ENCODE measurements at regions not wholly inside any gene's neighbourhood (a gene's known extent, or its start where the extent isn't known, plus 50 kb on each side); places are given as distances from the start of the nearest gene placed in this dataset.

DNA sequence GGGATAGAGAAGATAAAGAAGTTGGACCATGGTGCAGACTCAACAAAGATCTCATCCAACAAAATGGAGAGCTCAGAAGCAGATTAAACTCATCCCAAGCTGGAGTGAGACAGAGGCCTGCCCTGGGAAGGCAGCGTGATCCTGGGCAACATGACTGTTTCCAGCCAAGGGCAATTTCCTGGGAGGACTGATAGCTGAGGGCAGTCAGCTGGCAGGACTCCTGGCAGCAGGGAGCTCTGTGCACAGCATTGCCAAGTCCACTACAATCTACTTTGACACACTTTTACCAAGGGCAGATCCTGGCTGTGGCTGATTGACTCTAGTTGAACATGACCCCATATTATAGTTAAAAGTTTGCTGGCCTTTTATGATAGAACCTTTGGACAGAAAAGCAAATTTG is 357.3 kb upstream of the RASGEF1B start:
- DNase-seq (ENCODE audit: low read depth in 3 of 3, low spot score in 1 of 3), result no peak

DNA sequence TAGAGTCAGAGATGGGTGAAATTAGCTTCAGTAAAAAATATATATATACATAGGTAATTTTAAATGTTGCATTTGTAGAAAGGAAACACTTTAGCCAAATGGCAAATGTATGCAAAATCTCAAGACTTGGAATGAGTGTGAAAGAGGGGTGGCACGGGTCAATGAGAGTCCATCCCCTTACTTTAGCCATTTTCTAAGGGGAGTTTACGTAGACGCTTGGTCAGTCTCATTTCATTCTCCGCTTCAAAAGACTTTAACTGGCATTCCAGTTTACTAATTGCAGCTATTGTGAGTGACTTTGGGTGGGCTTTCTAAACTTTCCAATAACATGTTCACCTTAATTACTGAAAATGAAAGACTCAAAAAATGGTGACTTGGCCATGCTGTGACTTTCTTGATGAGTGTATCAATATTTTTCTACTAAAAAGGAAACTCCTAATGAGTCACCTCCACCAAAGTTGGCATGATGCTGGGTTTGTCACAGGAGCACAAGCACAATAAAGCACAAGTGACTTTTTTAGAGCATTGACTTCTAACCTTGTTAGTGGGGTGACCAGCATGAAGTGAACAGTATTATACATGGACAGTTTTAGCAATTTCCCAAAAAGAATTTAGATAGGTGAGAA is 356.0 kb upstream of the RASGEF1B start:
- DNase-seq (ENCODE audit: low read depth in 3 of 3, low spot score in 1 of 3), result no peak

DNA sequence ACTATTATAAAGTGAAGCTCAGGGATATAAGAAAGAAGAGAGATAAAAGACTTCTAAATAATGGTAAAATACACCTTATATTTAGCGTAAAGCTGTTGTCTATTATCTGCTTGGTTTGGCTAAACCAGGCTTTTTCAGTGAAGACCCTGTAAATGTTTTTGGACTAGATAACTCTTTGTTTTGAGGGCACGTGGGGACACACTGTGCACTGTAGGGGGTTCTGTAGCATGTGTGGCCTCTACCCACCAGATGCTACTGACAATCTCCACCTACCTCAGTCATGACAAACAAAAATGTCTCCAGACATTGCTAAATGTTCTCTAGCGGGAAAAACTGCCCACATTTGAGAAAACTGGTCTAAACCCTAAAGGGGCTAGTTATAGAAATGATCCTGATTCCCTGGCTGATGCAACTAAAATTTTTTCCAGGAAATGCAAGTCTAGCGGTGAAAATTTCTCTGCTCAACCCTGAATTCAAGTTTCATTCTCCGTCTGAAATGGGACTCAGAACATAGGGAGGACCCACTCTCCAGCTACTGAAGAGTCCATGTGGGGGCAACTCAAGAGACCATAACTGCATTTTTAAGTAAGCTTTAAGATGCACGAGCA is 355.2 kb upstream of the RASGEF1B start:
- DNase-seq (ENCODE audit: low read depth in 3 of 3, low spot score in 1 of 3), result no peak

DNA sequence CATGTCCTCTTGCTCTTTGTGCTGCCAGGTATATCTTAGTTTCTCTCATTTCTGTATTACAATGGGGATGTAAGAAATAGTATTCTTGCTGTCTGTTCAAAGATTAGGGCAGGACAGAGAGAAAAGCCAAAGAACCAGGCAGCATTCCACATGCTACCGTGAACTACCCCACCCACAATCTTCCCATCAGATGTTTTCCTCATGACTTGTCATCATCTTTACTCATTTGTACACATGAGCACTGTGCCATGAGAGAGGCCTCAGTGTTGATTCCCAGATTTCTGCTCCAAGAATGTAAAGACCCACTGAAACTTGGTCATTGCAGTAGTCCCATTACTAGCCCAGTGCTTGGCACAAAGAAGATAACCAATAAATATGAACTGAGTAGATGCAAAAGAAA is 354.6 kb upstream of the RASGEF1B start:
- no peak for DNase-seq (ENCODE audit: low read depth in 3 of 3, low spot score in 1 of 3)

DNA sequence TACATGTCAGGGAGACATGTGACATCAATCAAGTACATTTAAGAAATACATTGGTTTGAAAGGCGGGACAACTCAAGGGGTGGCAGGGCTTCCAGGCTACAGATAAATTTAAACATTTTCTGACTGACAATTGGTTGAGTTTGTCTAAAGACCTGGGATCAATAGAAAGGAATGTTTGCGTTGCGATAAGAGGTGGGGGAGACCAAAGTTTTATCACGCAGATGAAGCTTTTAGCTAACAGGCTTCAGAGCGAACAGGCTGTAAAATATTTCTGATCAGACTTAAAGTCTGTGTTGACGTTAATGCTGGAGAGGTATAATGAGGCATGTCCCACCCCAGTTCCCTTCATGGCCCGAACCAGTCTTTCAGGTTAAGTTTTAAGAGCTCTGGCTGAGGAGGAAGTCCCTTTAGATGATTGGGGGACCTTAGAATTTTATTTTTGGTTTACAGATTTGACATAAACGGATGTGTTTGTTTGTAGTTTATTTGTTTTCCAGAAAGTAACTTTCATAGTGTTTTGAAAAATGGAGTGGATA is 346.7 kb upstream of the RASGEF1B start:
- DNase-seq (ENCODE audit: low read depth in 3 of 3, low spot score in 1 of 3), result no peak

DNA sequence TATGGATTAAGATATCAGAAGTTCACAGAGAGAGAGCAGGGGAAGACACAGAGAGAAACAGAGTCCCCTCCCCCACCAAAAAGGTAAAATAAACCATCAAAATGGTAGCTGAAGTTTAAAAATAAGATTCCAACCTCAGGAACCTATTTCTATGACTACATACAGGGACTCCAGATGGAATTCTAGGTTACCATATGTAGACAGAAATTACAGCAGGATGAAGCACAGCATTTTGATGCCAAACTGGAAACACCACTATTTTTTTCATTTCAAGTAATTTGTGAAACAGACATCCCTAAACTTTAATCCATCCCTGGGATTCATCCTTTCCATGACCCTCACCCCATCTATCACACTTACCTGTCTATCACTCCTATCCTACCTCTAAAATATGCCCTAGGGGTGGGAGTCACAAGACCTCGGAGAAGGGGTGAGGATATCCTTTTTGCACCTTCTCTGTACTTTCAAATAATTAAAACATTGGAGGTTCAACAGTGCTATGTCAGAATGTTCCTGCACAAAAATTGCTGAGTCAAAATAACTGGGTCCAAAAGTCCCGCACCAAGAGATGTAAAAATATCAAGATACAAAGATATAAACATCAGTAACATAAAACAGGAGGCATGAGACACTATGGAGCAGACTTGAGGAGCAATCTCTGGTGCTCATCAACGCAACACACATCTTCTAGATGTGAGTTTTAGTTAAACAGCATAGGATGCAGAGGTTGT is 344.5 kb upstream of the RASGEF1B start:
- no peak for DNase-seq (ENCODE audit: low read depth in 3 of 3, low spot score in 1 of 3)

DNA sequence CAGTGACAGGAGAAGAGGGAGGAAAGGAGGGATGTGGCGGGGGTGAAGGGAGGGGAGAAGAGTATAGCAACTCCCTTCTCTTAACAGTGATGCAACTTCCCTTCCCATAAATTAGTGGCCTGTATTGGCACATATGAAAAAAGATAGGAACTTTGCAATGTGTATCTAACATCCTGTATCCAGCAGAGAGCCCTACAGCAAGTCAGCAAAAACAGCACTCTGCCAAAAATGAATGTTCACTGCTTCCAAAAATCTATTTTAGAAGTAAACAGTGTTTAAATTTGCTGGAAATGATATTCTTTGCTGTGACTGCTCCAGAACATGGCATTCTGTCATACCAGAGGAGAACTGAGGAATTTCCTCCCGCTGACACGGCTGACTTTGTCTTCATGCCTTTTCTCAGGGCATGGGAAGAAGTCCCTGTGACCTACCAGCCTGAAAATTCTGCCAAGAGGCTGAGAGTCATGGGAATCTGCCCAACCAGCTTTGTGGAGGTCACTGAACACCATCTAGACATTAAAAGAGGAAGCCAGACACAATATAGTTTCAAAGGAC is 343.4 kb upstream of the RASGEF1B start:
- DNase-seq (ENCODE audit: low read depth in 3 of 3, low spot score in 1 of 3), result no peak

DNA sequence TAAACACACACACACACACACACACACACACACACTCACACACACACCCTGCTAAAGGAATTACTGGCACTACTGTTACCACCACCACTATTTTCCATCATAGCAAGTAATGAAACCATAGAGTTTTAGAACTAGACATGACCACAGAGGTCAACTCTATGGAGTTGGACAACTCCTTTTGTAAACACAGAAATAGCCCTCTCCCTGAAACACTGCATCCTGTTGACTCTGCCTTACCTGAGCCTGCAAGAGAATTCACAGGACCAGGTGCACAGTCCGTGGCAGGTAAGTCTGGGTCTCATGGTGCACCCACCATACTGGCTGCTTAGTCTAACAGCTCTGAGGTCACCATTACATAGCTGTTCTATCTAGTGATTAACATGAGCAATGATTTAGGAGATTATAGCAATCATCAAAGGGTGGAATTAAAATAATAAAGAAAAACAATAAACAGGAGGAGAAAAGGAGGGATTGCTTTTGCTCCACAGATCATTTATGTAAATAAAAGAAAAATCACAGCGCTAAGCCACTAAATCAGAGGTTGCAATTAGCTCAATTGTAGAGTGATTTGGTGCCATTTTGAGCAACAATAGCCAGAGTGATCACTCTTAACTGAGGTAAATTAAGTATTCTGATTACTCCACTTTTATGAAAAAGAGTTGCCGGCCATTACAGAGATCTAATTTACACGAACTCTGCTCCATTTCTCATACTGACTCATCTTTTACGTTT is 340.0 kb upstream of the RASGEF1B start:
- DNase-seq (ENCODE audit: low read depth in 3 of 3, low spot score in 1 of 3), result no peak

DNA sequence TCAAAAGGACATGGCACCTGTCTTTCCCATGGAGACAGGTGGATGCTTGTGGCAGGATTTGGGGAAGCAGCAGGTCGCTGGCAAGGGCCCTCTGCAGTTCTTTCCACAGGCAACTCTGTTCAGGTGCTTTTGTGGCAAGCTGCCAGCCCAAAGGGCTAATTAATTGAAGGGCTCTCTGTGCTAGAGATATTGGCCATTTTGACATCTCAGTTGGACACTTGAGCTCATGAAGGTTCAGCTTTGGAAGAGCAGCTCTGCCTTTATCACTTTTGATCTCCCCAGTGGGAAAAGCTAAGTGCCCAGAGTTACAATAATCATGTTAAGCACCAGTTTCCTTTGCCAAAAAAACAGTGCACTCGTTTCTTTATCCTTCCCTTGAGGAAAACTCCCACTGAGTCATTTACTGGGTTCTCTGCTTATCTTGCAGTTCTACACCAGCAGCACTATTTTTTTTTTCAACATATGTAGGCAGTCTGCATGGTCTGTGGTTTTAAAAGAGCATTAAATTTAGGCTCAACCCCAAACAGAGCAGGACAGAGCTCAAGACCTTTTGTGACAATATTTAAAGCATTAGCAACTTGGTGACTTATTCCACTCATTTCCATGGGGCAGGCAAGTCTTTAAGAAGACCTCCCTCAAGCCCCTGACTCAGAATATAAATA is 336.4 kb upstream of the RASGEF1B start:
- DNase-seq (ENCODE audit: low read depth in 3 of 3, low spot score in 1 of 3), result no peak

DNA sequence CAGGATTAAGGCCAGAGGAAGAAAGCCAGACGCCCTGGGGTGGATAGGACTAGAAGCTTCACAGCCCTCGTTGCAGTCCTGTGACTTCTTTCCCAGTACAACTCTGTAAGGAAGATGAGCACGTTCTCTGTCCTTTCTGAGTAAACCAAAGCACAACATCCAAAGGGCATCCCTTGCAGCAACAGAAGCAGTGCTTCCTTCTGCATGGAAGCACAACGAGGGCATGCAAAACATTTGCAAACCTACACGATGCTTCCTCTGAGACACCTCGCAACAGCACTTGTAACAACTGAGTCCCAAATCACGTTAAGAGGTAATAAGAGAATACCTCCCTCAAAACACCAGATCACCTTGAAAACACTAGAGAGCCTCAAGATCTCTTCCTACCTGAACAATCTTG is 335.7 kb upstream of the RASGEF1B start:
- DNase-seq (ENCODE audit: low read depth in 3 of 3, low spot score in 1 of 3), result no peak

DNA sequence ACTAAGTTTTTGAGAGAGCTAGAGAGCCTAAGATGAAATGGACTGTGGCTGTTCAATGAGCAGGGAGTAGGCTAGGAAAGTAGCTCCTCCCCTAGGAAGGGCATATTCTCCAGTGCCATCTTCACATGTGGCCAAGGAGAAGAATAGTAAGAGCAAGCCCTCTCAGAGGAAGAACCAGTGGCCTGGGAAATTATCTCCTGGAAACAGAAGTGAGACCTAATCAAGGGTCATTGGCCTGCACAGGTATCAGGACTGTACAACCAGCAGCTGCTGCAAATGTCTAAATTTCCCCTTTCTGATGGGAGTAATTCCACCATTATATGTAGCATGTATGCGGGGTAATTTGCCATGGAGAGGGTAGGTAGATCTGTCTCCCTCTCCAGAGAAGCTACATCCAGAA is 334.8 kb upstream of the RASGEF1B start:
- DNase-seq (ENCODE audit: low read depth in 3 of 3, low spot score in 1 of 3), result no peak

DNA sequence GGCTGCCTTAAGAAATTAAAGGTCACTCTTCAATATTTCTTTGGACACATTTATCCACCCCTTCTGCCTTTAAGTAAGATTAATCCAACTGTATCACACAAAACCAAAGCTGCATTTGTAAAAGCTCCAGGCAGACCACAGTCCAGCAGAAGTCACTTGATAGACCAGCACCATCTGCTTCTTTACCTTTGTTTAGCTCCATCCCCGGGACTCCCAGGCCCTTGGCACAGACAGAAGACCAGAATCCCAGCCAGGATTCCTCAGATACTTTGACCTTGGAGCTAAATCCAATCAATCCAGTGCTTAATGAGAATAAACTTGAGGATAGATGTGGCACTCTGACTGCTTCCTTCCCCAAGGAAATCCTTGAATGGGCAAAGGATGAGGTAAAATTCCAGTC is 333.1 kb upstream of the RASGEF1B start:
- DNase-seq (ENCODE audit: low read depth in 3 of 3, low spot score in 1 of 3), result no peak

DNA sequence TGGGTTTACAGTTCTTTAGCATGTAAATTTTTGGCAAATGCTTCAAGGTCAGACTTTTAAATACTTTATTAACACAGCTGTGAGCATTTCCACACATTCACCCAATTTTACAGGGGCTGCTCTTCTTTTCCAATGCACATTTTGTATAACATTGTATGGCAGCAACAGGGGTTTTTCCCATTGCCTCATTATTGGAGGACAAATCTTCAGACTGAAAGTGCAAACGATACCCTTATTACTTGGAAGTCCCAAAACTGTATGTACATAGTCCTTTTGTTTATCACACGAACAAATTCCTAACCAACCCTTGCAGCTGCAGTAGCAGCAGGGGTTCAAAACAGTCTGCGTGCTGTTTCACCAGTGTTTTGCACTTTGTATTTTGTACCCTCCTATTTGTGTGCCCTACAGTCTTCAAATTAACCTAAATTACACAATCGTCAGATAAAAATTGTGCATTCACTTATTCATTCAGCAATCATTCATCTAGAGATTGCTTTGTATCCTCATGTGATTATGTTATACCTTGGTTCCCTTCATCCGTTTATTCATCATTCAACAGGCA is 330.7 kb upstream of the RASGEF1B start:
- DNase-seq (ENCODE audit: low read depth in 3 of 3, low spot score in 1 of 3), result no peak

DNA sequence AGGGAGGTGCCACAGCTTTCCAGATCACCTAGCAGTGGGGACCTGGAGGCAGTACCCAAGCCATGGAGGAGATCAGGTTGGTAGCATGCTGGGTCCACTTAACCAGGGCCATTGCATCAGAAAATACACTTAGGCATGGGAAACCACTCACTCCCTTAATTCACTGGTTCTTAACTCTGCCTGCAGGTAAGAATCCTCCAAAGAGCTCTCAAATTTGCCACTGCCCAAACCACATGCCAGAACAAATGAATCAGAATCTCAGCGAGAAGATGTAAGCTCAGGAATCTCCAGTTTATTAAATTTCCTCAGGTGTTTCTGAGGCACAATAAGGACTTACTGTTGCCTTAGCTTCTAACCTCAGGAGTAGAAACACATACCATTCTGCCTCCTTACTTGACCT is 327.7 kb upstream of the RASGEF1B start:
- no peak for DNase-seq (ENCODE audit: low read depth in 3 of 3, low spot score in 1 of 3)

DNA sequence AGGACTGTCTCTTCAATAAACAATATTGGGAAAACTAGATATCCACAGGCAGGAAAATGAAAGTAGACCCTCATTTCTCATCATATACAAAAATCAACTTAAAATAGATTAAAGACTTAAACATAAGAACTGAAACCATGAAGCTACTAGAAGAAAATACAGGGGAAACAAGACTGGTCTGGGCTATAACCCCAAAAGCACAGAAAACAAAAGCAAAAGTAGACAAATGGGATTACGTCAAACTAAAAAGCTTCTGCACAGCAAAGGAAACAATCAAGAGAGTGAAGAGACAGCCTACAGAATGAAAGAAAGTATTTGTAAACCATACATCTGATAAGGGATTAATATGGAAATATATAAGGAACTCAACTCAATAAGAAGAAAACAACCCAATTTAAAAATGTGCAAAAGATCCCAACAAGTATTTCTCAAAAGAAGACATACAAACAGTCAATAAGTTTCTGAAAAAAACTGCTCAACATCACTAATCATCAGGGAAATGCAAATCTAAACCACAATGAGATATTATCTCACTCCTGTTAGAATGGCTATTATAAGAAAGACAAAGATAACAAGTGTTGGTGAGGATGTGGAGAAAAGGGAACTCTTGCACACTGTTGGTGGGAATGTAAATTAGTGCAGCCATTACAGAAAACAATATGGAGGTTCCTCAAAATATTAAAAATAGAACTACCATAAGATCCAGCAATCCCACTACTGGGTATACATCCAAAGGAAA is 325.3 kb upstream of the RASGEF1B start:
- no peak for DNase-seq (ENCODE audit: low read depth in 3 of 3, low spot score in 1 of 3)

DNA sequence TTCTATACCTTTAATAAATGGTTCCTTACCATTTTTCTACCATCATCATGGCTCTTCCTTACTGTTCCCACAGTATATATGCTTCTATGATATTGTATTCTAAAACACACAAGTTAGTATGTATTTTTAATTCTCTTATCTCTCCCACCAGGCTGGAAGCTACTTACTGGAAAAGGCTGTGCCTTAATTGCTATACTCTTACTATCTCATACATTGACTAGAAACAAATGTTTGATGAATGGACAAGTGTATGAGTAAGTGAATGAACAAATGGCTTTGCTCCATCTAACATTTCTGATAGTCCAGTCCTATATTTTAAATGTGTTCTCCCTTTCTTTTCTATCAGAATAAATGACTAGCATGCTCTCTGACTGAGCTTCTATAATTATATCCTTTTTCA is 320.8 kb upstream of the RASGEF1B start:
- DNase-seq (ENCODE audit: low read depth in 3 of 3, low spot score in 1 of 3), result no peak

DNA sequence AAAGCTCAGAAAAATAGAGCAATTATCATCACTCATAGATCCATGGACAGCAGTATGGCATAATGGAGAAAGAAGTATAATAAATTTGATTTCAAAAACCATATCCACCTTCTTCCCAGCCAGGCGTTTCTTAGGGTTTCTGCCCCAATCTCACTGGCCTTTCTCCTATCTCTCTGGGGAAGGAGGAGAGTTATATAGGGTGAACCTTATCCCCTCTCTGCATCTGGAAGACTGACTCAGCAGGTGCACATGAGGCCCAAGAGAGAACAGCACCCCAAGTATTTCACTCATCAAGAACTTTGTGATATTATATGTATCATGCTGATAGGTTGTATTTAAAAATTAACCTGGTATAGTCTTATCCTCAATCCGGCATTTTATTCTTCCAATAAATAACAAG is 318.8 kb upstream of the RASGEF1B start:
- DNase-seq (ENCODE audit: low read depth in 3 of 3, low spot score in 1 of 3), result no peak

DNA sequence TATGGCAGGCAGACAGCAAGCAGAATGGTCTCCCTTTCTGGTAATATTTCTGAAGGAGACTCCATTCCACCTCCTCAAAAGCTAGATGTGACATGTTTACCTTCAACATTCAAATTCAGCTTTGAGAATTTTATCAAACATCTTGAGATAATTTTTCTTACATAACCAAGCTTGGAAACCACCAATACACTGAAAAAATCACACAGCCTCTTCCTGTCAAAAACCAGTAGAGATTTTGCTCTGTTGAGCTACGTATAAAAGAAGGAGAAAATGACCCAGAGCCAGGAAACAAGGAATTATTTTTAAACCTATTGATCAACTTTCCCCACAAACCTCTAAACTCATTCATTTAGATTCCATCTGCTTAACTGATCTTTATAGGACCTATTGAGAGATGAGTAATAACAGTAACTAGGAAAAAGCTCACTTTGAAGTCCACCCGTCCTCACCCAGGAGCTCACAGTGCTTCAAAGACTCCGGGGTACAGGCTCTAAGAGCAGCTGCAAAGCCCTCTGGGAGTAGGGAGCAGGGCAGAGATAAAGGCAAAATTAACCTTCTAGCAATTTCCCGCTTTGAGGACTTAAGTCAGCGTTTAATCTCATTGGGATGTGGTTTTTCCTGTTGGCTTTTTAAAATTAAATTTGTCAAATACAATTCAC is 318.2 kb upstream of the RASGEF1B start:
- DNase-seq (ENCODE audit: low read depth in 3 of 3, low spot score in 1 of 3), result no peak

DNA sequence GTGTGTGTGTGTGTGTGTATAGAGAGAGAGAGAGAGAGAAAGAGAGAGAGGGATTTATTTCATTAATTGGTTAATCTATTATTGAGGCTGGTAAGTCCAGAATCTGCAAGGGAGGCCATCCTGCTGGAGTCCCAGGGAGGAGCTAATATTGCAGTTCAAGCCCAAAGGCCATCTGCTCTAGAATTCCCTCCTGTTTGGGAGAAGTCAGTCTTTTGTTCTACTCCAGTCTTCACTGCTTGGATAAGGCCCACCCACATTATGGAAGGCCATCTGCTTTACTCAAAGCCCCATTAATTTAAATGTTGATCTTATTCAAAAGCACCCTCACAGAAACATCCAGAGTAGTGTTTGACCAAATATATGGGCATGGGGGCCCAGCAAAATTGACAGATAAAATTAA is 317.5 kb upstream of the RASGEF1B start:
- no peak for DNase-seq (ENCODE audit: low read depth in 3 of 3, low spot score in 1 of 3)
